Stromal cell of bone marrow (primary cell): ENCODE measurements at regions not wholly inside any gene's neighbourhood (a gene's known extent, or its start where the extent isn't known, plus 50 kb on each side); places are given as distances from the start of the nearest gene placed in this dataset.
"Not testable (repeated sequence)": the region's sequence is repeated elsewhere in the genome, so short reads cannot be mapped to it uniquely, and the experiment has no call there.

Source experiments
- DNase-seq: peaks from one replicate; pipeline ENCODE4 v3.0.0-alpha.2; 2012; ENCODE audit warnings: low read depth

- DNase-seq = no peak
These were observed 1095.2 kb downstream of the FSCB start for GRCh38 chr14:43411841-43412240.

- no peak for DNase-seq
These were observed 1096.5 kb downstream of the FSCB start for GRCh38 chr14:43410631-43411030.

GRCh38 chr14:43408472-43408871 is 1098.6 kb downstream of the FSCB start:
- DNase-seq = no peak

GRCh38 chr14:43407706-43408105 is 1099.4 kb downstream of the FSCB start:
- no peak for DNase-seq

GRCh38 chr14:43406931-43407330 is 1100.2 kb downstream of the FSCB start:
- no peak for DNase-seq

- DNase-seq = no peak
These were observed 1107.8 kb downstream of the FSCB start for GRCh38 chr14:43399289-43399688.

- not testable (repeated sequence) for DNase-seq
These were observed 1136.6 kb downstream of the FSCB start for GRCh38 chr14:43370565-43370896.

GRCh38 chr14:43369710-43370564 is 1137.1 kb downstream of the FSCB start:
- no peak for DNase-seq

GRCh38 chr14:43362586-43362985 is 1144.5 kb downstream of the FSCB start:
- DNase-seq = no peak

GRCh38 chr14:43361751-43362150 is 1145.3 kb downstream of the FSCB start:
- DNase-seq = no peak

- DNase-seq = no peak
These were observed 1146.8 kb downstream of the FSCB start for GRCh38 chr14:43360239-43360638.

- no peak for DNase-seq
These were observed 1147.8 kb downstream of the FSCB start for GRCh38 chr14:43359317-43359716.

GRCh38 chr14:43356979-43357545 is 1150.0 kb downstream of the FSCB start:
- DNase-seq = no peak

- DNase-seq = no peak
These were observed 1150.7 kb downstream of the FSCB start for GRCh38 chr14:43356382-43356781.

GRCh38 chr14:43341921-43342320 is 1165.2 kb downstream of the FSCB start:
- DNase-seq = no peak

- DNase-seq = no peak
These were observed 1168.4 kb downstream of the FSCB start for GRCh38 chr14:43338713-43339112.

- DNase-seq = no peak
These were observed 1170.7 kb downstream of the FSCB start for GRCh38 chr14:43336351-43336750.

GRCh38 chr14:43326501-43327407 is 1180.3 kb downstream of the FSCB start:
- DNase-seq = not testable (repeated sequence)

GRCh38 chr14:43316427-43316826 is 1190.7 kb downstream of the FSCB start:
- DNase-seq = no peak

- DNase-seq = no peak
These were observed 1193.4 kb downstream of the FSCB start for GRCh38 chr14:43313719-43314118.

- DNase-seq = no peak
These were observed 1198.5 kb downstream of the FSCB start for GRCh38 chr14:43308421-43309110.

- no peak for DNase-seq
These were observed 1199.2 kb downstream of the FSCB start for GRCh38 chr14:43307836-43308235.
